ENCODE measurements at regions not wholly inside any gene's neighbourhood (a gene's known extent, or its start where the extent isn't known, plus 50 kb on each side); places are given as distances from the start of the nearest gene placed in this dataset.

DNA sequence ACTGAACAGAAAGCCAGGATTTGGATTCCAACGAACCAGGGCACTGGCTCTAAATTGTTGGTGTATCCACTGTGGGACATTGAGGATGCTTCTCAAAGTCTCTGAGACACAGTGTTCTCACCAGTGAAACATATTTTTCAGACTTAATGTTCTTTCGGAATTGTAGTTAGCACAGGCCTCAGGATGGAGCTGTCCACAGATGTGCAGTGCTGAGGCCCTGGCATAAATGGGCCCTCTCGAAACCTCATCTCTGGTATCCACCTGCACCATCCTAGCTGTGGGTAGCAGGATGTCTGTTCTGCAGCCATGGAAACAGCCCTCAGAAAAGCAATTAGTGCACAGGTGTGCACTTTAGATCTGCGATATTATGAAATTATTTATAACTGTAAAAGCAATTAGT, 656.8 kb downstream of the TBC1D22A start:
- TF ChIP-seq, protein P1, sequence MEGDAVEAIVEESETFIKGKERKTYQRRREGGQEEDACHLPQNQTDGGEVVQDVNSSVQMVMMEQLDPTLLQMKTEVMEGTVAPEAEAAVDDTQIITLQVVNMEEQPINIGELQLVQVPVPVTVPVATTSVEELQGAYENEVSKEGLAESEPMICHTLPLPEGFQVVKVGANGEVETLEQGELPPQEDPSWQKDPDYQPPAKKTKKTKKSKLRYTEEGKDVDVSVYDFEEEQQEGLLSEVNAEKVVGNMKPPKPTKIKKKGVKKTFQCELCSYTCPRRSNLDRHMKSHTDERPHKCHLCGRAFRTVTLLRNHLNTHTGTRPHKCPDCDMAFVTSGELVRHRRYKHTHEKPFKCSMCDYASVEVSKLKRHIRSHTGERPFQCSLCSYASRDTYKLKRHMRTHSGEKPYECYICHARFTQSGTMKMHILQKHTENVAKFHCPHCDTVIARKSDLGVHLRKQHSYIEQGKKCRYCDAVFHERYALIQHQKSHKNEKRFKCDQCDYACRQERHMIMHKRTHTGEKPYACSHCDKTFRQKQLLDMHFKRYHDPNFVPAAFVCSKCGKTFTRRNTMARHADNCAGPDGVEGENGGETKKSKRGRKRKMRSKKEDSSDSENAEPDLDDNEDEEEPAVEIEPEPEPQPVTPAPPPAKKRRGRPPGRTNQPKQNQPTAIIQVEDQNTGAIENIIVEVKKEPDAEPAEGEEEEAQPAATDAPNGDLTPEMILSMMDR (IDR thresholded peaks at IDR 0.05; ENCODE audit: poor library complexity, severe bottlenecking): no peak
- ATAC-seq (ENCODE audit: low read depth) (no peak), DNase-seq (ENCODE audit: low spot score) (no peak)
- Histone ChIP-seq H3K36me3 (ENCODE audit: low read depth) (no peaks in the 10 kb centered on the region), H3K27me3 (ENCODE audit: insufficient read depth, poor library complexity, severe bottlenecking) (no peaks in the 10 kb centered on the region), H3K4me1 (ENCODE audit: insufficient read depth, poor library complexity, severe bottlenecking) (no peaks in the 10 kb centered on the region), H3K9me3 (ENCODE audit: severe bottlenecking) (no peaks in the 10 kb centered on the region), H3K4me3 (ENCODE audit: severe bottlenecking) (no peak overlapping the region), H3K27ac (ENCODE audit: poor library complexity, severe bottlenecking) (no peak overlapping the region)

DNA sequence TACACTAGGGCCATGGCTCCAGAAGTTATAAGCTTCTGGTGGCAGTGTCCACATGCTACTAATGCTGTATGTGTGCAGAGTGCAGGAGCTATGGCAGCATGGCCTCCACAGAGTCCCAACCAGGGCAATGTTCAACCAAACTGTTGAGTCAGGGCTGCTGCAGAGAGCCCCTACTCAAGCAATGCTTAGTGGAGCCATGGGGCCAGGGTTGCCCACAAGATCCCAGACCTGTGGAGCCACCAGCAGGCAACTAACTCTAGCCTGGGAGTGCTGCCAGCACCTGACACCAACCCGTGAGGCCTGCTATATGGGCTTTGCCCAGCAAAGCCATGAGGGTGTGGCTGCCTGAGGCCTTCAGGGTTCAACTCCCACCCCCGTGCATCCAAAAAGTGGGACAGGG, 655.2 kb downstream of the TBC1D22A start:
- H3K27me3 ChIP-seq (ENCODE audit: insufficient read depth, poor library complexity, severe bottlenecking): no peaks in the 10 kb centered on the region
- no peaks in the 10 kb centered on the region for H3K36me3 ChIP-seq (ENCODE audit: low read depth)
- ATAC-seq (ENCODE audit: low read depth) (no peak), DNase-seq (ENCODE audit: low spot score) (no peak)
- TF ChIP-seq, protein P1 (IDR thresholded peaks at IDR 0.05; ENCODE audit: poor library complexity, severe bottlenecking): no peak
- H3K9me3 ChIP-seq (ENCODE audit: severe bottlenecking): no peaks in the 10 kb centered on the region
- no peaks in the 10 kb centered on the region for H3K4me1 ChIP-seq (ENCODE audit: insufficient read depth, poor library complexity, severe bottlenecking)
- no peak overlapping the region for H3K4me3 ChIP-seq (ENCODE audit: severe bottlenecking)
- no peak overlapping the region for H3K27ac ChIP-seq (ENCODE audit: poor library complexity, severe bottlenecking)

DNA sequence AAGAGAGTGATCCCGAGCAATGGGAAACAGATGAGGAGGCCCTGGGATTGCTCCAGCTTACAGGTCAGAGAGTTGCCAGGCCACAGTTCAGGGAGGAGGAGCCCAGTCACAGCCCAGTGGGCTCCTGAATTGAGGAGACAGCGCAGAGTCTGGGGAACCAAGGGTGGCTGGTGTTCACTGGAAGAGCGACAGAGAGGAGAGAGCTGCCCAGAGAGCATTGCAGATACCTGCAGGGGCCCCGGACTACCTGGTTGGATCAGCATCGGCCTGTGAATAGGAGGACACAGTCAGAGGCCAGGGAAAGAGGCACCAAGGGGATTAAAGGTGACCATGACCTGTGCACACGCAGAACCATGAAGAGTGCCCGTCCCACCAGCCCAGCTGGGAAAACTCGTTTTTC, 648.6 kb downstream of the TBC1D22A start:
- no peaks in the 10 kb centered on the region for H3K4me1 ChIP-seq (ENCODE audit: insufficient read depth, poor library complexity, severe bottlenecking)
- H3K27ac ChIP-seq (ENCODE audit: poor library complexity, severe bottlenecking): no peak overlapping the region
- no peaks in the 10 kb centered on the region for H3K9me3 ChIP-seq (ENCODE audit: severe bottlenecking)
- H3K36me3 ChIP-seq (ENCODE audit: low read depth): no peaks in the 10 kb centered on the region
- DNase-seq (ENCODE audit: low spot score): no peak
- no peak for ATAC-seq (ENCODE audit: low read depth)
- peaks cover 9% of the 10 kb centered on the region for H3K27me3 ChIP-seq (ENCODE audit: insufficient read depth, poor library complexity, severe bottlenecking)
- TF ChIP-seq, protein P1 (IDR thresholded peaks at IDR 0.05; ENCODE audit: poor library complexity, severe bottlenecking): no peak
- H3K4me3 ChIP-seq (ENCODE audit: severe bottlenecking): no peak overlapping the region

DNA sequence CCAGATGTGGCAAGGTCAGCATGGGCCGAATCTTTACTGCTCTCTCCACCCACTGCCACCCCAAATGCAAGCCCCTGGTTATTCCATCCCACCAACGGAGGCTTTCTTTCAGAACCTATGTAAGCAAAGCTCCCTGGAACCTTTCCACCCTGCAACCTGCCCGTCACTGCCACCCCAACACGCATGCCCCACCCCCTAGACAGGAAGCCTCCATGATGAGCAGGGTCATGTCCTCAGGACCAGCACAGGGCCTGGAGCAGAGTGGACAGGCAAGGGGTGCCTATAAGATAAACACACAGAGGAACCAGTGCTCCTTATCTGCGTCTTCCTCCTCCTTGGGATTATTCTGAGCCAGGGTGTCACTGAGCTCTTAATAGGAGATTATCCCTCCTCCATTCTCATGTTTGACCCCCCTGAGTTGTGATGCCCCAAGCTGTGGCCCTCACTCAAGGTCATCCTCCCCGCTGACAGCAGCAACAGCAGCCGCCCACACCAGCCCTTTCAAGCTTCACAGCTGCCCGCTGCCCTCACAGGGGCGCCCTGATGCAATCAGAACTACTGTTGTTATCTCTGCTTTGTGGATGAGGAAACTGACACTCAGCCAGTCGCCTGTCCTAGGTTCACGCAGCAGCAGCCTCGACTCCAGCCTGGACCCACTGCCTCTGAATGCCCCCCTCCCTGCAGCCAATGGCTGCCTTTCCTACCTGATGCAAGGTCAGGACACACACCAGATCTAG, 647.3 kb downstream of the TBC1D22A start:
- Histone ChIP-seq H3K36me3 (ENCODE audit: low read depth) (no peaks in the 10 kb centered on the region), H3K9me3 (ENCODE audit: severe bottlenecking) (no peaks in the 10 kb centered on the region), H3K27me3 (ENCODE audit: insufficient read depth, poor library complexity, severe bottlenecking) (peaks cover 9% of the 10 kb centered on the region), H3K27ac (ENCODE audit: poor library complexity, severe bottlenecking) (no peak overlapping the region), H3K4me3 (ENCODE audit: severe bottlenecking) (no peak overlapping the region), H3K4me1 (ENCODE audit: insufficient read depth, poor library complexity, severe bottlenecking) (no peaks in the 10 kb centered on the region)
- ATAC-seq (ENCODE audit: low read depth) (no peak), DNase-seq (ENCODE audit: low spot score) (no peak)
- TF ChIP-seq, protein P1 (IDR thresholded peaks at IDR 0.05; ENCODE audit: poor library complexity, severe bottlenecking): no peak

DNA sequence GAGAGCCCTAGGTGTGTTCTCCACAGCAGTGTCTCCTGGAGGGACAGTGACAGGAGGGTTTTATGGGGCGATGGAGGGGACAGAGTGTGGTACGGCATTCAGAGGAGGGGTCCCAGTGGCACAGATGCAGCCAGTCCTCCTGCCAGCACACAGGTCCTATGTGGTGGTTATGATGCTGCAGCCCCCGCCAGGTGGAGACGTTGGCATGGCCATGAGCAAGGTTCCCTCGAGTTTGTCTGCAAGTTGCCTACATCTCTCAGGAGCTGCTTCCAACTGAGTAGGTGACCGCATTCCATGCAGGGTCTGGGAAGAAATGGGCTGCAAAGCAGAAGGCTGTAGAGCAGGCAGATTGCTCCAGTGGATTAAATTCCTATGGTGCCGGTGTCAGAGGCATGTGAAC, 646.0 kb downstream of the TBC1D22A start:
- no peak overlapping the region for H3K27ac ChIP-seq (ENCODE audit: poor library complexity, severe bottlenecking)
- H3K4me1 ChIP-seq (ENCODE audit: insufficient read depth, poor library complexity, severe bottlenecking): no peaks in the 10 kb centered on the region
- H3K27me3 ChIP-seq (ENCODE audit: insufficient read depth, poor library complexity, severe bottlenecking): peaks cover 11% of the 10 kb centered on the region
- TF ChIP-seq, protein P1 (IDR thresholded peaks at IDR 0.05; ENCODE audit: poor library complexity, severe bottlenecking): no peak
- ATAC-seq (ENCODE audit: low read depth) (no peak), DNase-seq (ENCODE audit: low spot score) (no peak)
- no peak overlapping the region for H3K4me3 ChIP-seq (ENCODE audit: severe bottlenecking)
- H3K36me3 ChIP-seq (ENCODE audit: low read depth): no peaks in the 10 kb centered on the region
- no peaks in the 10 kb centered on the region for H3K9me3 ChIP-seq (ENCODE audit: severe bottlenecking)
